Astrocyte (in vitro differentiated cells and primary cell): ENCODE measurements at regions not wholly inside any gene's neighbourhood (a gene's known extent, or its start where the extent isn't known, plus 50 kb on each side); places are given as distances from the start of the nearest gene placed in this dataset.

ENCODE experiments used
- CTCF ChIP-seq: IDR thresholded peaks from 2 replicates; pipeline ENCODE4 v1.5.1; 2011; ENCODE audit warnings: low read depth, mild to moderate bottlenecking, inconsistent platforms, low read length, moderate library complexity; ENCODE audit not compliant: insufficient read depth
- EZH2 ChIP-seq: IDR thresholded peaks from 2 replicates; pipeline ENCODE4 v1.6.1; 2012; ENCODE audit warnings: mild to moderate bottlenecking, low read length, inconsistent platforms; ENCODE audit not compliant: insufficient read depth

DNA sequence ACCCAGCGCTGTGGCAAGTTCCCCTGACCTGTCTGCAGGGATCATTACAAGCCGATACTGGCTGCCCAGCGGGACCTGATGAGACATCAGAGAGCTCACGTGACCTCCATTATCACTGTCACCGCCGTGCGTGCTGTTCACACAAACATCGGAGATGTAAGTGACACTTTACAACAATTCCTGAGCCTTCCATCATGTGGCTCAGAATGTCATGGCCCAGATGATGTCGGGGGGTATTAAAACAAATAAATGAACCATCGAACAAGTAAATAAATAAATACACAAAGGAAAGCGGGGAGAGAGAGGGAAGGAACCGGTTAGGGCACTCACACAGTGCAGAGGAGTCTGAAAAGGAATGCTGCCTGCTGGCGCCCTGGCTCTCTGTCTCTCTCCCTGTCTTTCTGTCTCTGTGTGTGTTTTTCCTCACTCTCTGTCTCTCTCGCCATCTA, 195.1 kb downstream of the BMP7 start:
- TF ChIP-seq CTCF (no peak), EZH2 (no peak)
